NCI-H2227 treated with DMSO at 0.1 percent for 48 hours (cell line): ENCODE measurements at regions not wholly inside any gene's neighbourhood (a gene's known extent, or its start where the extent isn't known, plus 50 kb on each side); places are given as distances from the start of the nearest gene placed in this dataset.

ENCODE experiments used
- DNase-seq: peaks from one replicate; lab custom pipeline; 2025; lab: John Stamatoyannopoulos, UW

- no peak for DNase-seq
Measured at GRCh38 chr19:30128211-30128610, 186.2 kb downstream of the URI1 start.

- no peak for DNase-seq
Measured at GRCh38 chr19:30130356-30131122, 188.5 kb downstream of the URI1 start.

GRCh38 chr19:30131246-30131645 lies 189.2 kb downstream of the URI1 start:
- DNase-seq: no peak

GRCh38 chr19:30131722-30132291 lies 189.8 kb downstream of the URI1 start:
- no peak for DNase-seq

- no peak for DNase-seq
Measured at GRCh38 chr19:30132343-30133075, 190.5 kb downstream of the URI1 start.

- no peak for DNase-seq
Measured at GRCh38 chr19:30133803-30134202, 191.8 kb downstream of the URI1 start.

GRCh38 chr19:30135093-30135757 lies 193.2 kb downstream of the URI1 start:
- DNase-seq: no peak

GRCh38 chr19:30135797-30136196 lies 193.8 kb downstream of the URI1 start:
- DNase-seq: no peak

- DNase-seq: no peak
Measured at GRCh38 chr19:30136611-30137195, 194.7 kb downstream of the URI1 start.

- DNase-seq: no peak
Measured at GRCh38 chr19:30137747-30138146, 195.7 kb downstream of the URI1 start.

GRCh38 chr19:30144242-30144758 lies 202.3 kb downstream of the URI1 start:
- no peak for DNase-seq

GRCh38 chr19:30144802-30145201 lies 202.8 kb downstream of the URI1 start:
- DNase-seq: no peak

- no peak for DNase-seq
Measured at GRCh38 chr19:30145467-30145866, 203.4 kb downstream of the URI1 start.

- DNase-seq: no peak
Measured at GRCh38 chr19:30146346-30146745, 204.3 kb downstream of the URI1 start.

- DNase-seq: no peak
Measured at GRCh38 chr19:30148039-30148790, 206.2 kb downstream of the URI1 start.

GRCh38 chr19:30148803-30149202 lies 206.8 kb downstream of the URI1 start:
- no peak for DNase-seq

GRCh38 chr19:30149300-30149699 lies 207.3 kb downstream of the URI1 start:
- DNase-seq: no peak

GRCh38 chr19:30150626-30151025 lies 208.6 kb downstream of the URI1 start:
- no peak for DNase-seq

GRCh38 chr19:30151081-30151480 lies 209.0 kb downstream of the URI1 start:
- no peak for DNase-seq

GRCh38 chr19:30152510-30153291 lies 210.7 kb downstream of the URI1 start:
- no peak for DNase-seq
